ENCODE measurements at regions not wholly inside any gene's neighbourhood (a gene's known extent, or its start where the extent isn't known, plus 50 kb on each side); places are given as distances from the start of the nearest gene placed in this dataset.

DNA sequence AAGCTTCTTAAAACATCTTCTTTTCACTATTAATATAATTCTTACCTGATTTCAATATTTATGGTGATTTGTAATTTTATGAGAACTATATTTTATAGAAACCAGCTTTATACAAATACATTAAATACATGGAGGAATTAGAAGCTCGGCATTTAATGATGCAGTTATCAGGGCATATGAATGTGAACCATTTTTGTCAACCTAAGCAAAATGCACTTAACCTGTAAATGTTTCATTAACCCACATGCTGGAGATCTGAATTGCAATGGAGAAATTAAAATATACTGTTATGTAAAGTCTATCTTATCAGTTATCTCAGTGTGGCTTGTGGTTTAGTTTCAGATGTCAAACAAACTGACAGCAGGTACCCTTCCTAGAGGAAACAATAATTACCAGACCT, 63.2 kb upstream of the CDH12 start:
- Histone ChIP-seq H3K9me3 (no peaks in the 10 kb centered on the region), H3K4me3 (no peak overlapping the region), H3K27me3 (no peaks in the 10 kb centered on the region), H3K36me3 (no peaks in the 10 kb centered on the region)
- DNase-seq = no peak

DNA sequence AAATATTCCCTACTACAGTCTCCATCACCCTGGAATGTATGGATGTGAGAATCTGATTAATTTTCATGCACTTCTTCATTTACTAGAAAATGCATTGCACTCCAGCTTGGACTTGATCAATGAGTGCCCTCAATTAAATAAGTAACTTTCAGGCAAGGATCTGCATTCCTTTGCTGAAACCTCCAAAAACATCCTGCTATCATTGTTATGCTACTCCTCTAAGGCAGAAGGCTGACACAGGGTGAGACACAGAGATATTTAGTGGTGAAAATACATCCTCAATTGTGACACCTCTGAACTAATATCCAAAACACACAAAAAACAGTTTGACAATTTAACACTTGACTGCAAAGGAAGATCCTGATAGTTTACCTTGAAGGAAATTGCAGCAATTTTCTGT, 57.9 kb upstream of the CDH12 start:
- DNase-seq = no peak
- no peaks in the 10 kb centered on the region for H3K27me3 ChIP-seq
- no peaks in the 10 kb centered on the region for H3K36me3 ChIP-seq
- no peaks in the 10 kb centered on the region for H3K9me3 ChIP-seq
- H3K4me3 ChIP-seq = no peak overlapping the region

DNA sequence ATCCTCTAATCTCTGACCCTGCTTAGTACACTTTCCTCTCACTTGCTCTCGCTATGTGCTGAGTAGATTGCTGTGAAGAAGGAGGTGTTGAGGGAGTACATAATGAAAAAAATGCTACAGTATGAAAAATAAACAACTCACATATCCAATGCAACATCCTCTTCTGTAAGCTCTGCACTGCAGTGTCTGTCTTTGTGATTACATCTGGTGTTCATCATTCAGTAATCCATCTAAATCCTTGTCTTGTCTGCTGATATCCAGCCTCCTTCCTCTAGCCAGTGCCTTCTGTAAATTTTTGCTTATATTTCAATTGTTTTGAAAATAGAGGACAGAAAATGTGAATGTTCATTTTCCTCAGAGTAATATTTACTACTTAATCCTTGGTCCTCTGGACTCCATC, 57.4 kb upstream of the CDH12 start:
- no peaks in the 10 kb centered on the region for H3K27me3 ChIP-seq
- H3K4me3 ChIP-seq = no peak overlapping the region
- DNase-seq = no peak
- no peaks in the 10 kb centered on the region for H3K36me3 ChIP-seq
- H3K9me3 ChIP-seq = no peaks in the 10 kb centered on the region

- DNase-seq = no peak
- no peak overlapping the region for H3K4me3 ChIP-seq
- H3K36me3 ChIP-seq = no peaks in the 10 kb centered on the region
- H3K27me3 ChIP-seq = no peaks in the 10 kb centered on the region
- H3K9me3 ChIP-seq = no peaks in the 10 kb centered on the region
Observed at GRCh38 chr5:22908586-22908985, 55.4 kb upstream of the CDH12 start.

- Histone ChIP-seq H3K4me3 (no peak overlapping the region), H3K27me3 (no peaks in the 10 kb centered on the region), H3K36me3 (no peaks in the 10 kb centered on the region), H3K9me3 (no peaks in the 10 kb centered on the region)
- DNase-seq = peak; percentile 45
Observed at GRCh38 chr5:22908129-22908528, 55.0 kb upstream of the CDH12 start.

All from MG63 (cell line).